BLaER1 (cell line): ENCODE measurements at regions not wholly inside any gene's neighbourhood (a gene's known extent, or its start where the extent isn't known, plus 50 kb on each side); places are given as distances from the start of the nearest gene placed in this dataset.

Experiments
- H3K27ac ChIP-seq: shearing (Covaris generic); formaldehyde crosslinking; 2 replicates; pipeline ENCODE4 v1.8.1; 2022
- H3K27me3 ChIP-seq: shearing (Covaris generic); formaldehyde crosslinking; 2 replicates; pipeline ENCODE4 v1.8.1; 2022
- H3K36me3 ChIP-seq: shearing (Covaris generic); formaldehyde crosslinking; 2 replicates; pipeline ENCODE4 v1.8.1; 2022
- H3K4me1 ChIP-seq: shearing (Covaris generic); formaldehyde crosslinking; 2 replicates; pipeline ENCODE4 v1.8.1; 2022
- H3K4me2 ChIP-seq: shearing (Covaris generic); formaldehyde crosslinking; 2 replicates; pipeline ENCODE4 v1.8.1; 2022
- H3K4me3 ChIP-seq: shearing (Covaris generic); formaldehyde crosslinking; 2 replicates; pipeline ENCODE4 v1.8.1; 2022
- H3K9ac ChIP-seq: shearing (Covaris generic); formaldehyde crosslinking; 2 replicates; pipeline ENCODE4 v1.8.1; 2022
- H3K9me3 ChIP-seq: shearing (Covaris generic); formaldehyde crosslinking; 2 replicates; pipeline ENCODE4 v1.8.1; 2022
- H4K20me1 ChIP-seq: shearing (Covaris generic); formaldehyde crosslinking; 2 replicates; pipeline ENCODE4 v1.8.1; 2022
- Cebpa-rat ChIP-seq: shearing (Covaris generic); IDR thresholded peaks from 2 replicates; pipeline ENCODE4 v1.8.1; 2022

- Histone ChIP-seq H3K4me2 (no peak overlapping the region), H3K4me3 (no peak overlapping the region), H3K36me3 (no peaks in the 10 kb centered on the region), H3K27ac (no peak overlapping the region), H3K9me3 (no peaks in the 10 kb centered on the region), H4K20me1 (no peaks in the 10 kb centered on the region), H3K9ac (no peak overlapping the region), H3K27me3 (no peaks in the 10 kb centered on the region), H3K4me1 (no peaks in the 10 kb centered on the region)
- no peak for TF ChIP-seq Cebpa-rat
Measured at GRCh38 chr7:26034391-26034790, 117.6 kb upstream of the NFE2L3 start.

- no peak for TF ChIP-seq Cebpa-rat
- Histone ChIP-seq H4K20me1 (no peaks in the 10 kb centered on the region), H3K9ac (no peak overlapping the region), H3K27ac (no peak overlapping the region), H3K9me3 (no peaks in the 10 kb centered on the region), H3K4me2 (no peak overlapping the region), H3K36me3 (no peaks in the 10 kb centered on the region), H3K4me3 (no peak overlapping the region), H3K4me1 (no peaks in the 10 kb centered on the region), H3K27me3 (no peaks in the 10 kb centered on the region)
Measured at GRCh38 chr7:26035552-26035951, 116.4 kb upstream of the NFE2L3 start.

GRCh38 chr7:26036092-26036491 lies 115.9 kb upstream of the NFE2L3 start:
- Histone ChIP-seq H3K4me2 (no peak overlapping the region), H3K4me1 (no peaks in the 10 kb centered on the region), H3K9me3 (no peaks in the 10 kb centered on the region), H4K20me1 (no peaks in the 10 kb centered on the region), H3K27ac (no peak overlapping the region), H3K27me3 (no peaks in the 10 kb centered on the region), H3K36me3 (no peaks in the 10 kb centered on the region), H3K4me3 (no peak overlapping the region), H3K9ac (no peak overlapping the region)
- TF ChIP-seq Cebpa-rat: no peak

GRCh38 chr7:26038201-26038990 lies 113.6 kb upstream of the NFE2L3 start:
- H3K4me2 ChIP-seq: no peak overlapping the region
- no peak for TF ChIP-seq Cebpa-rat
- no peaks in the 10 kb centered on the region for H3K9me3 ChIP-seq
- no peaks in the 10 kb centered on the region for H3K27me3 ChIP-seq
- no peaks in the 10 kb centered on the region for H3K36me3 ChIP-seq
- no peaks in the 10 kb centered on the region for H4K20me1 ChIP-seq
- H3K4me3 ChIP-seq: no peak overlapping the region
- H3K27ac ChIP-seq: no peak overlapping the region
- H3K4me1 ChIP-seq: no peaks in the 10 kb centered on the region
- no peak overlapping the region for H3K9ac ChIP-seq

GRCh38 chr7:26040085-26040484 lies 111.9 kb upstream of the NFE2L3 start:
- Histone ChIP-seq H3K9me3 (no peaks in the 10 kb centered on the region), H3K4me1 (no peaks in the 10 kb centered on the region), H3K4me2 (no peak overlapping the region), H3K27me3 (no peaks in the 10 kb centered on the region), H3K36me3 (no peaks in the 10 kb centered on the region), H3K4me3 (no peak overlapping the region), H3K9ac (no peak overlapping the region), H4K20me1 (no peaks in the 10 kb centered on the region), H3K27ac (no peak overlapping the region)
- TF ChIP-seq Cebpa-rat: no peak

GRCh38 chr7:26042237-26042636 lies 109.8 kb upstream of the NFE2L3 start:
- H3K36me3 ChIP-seq: no peaks in the 10 kb centered on the region
- no peak overlapping the region for H3K9ac ChIP-seq
- no peak overlapping the region for H3K4me3 ChIP-seq
- no peak overlapping the region for H3K4me2 ChIP-seq
- H3K27me3 ChIP-seq: no peaks in the 10 kb centered on the region
- no peaks in the 10 kb centered on the region for H3K9me3 ChIP-seq
- no peak overlapping the region for H3K27ac ChIP-seq
- no peaks in the 10 kb centered on the region for H3K4me1 ChIP-seq
- no peaks in the 10 kb centered on the region for H4K20me1 ChIP-seq
- no peak for TF ChIP-seq Cebpa-rat

GRCh38 chr7:26043801-26044200 lies 108.2 kb upstream of the NFE2L3 start:
- Histone ChIP-seq H3K4me3 (no peak overlapping the region), H4K20me1 (no peaks in the 10 kb centered on the region), H3K36me3 (no peaks in the 10 kb centered on the region), H3K4me2 (no peak overlapping the region), H3K27ac (no peak overlapping the region), H3K4me1 (no peaks in the 10 kb centered on the region), H3K9ac (no peak overlapping the region), H3K27me3 (no peaks in the 10 kb centered on the region), H3K9me3 (no peaks in the 10 kb centered on the region)
- TF ChIP-seq Cebpa-rat: no peak

- Histone ChIP-seq H4K20me1 (no peaks in the 10 kb centered on the region), H3K9ac (no peak overlapping the region), H3K27me3 (no peaks in the 10 kb centered on the region), H3K4me1 (no peaks in the 10 kb centered on the region), H3K27ac (no peak overlapping the region), H3K4me2 (no peak overlapping the region), H3K36me3 (no peaks in the 10 kb centered on the region), H3K4me3 (no peak overlapping the region), H3K9me3 (no peaks in the 10 kb centered on the region)
- no peak for TF ChIP-seq Cebpa-rat
Measured at GRCh38 chr7:26044320-26044719, 107.7 kb upstream of the NFE2L3 start.

GRCh38 chr7:26046150-26046549 lies 105.8 kb upstream of the NFE2L3 start:
- Histone ChIP-seq H3K4me2 (no peak overlapping the region), H3K27ac (no peak overlapping the region), H3K4me3 (no peak overlapping the region), H3K36me3 (no peaks in the 10 kb centered on the region), H4K20me1 (no peaks in the 10 kb centered on the region), H3K4me1 (no peaks in the 10 kb centered on the region), H3K27me3 (no peaks in the 10 kb centered on the region), H3K9me3 (no peaks in the 10 kb centered on the region), H3K9ac (no peak overlapping the region)
- no peak for TF ChIP-seq Cebpa-rat

- TF ChIP-seq Cebpa-rat: no peak
- H3K9me3 ChIP-seq: peaks cover 4% of the 10 kb centered on the region; the same call in 1 of the 2 replicates
- H3K9ac ChIP-seq: no peak overlapping the region
- no peak overlapping the region for H3K4me2 ChIP-seq
- H3K27me3 ChIP-seq: no peaks in the 10 kb centered on the region
- no peaks in the 10 kb centered on the region for H4K20me1 ChIP-seq
- no peak overlapping the region for H3K27ac ChIP-seq
- H3K4me1 ChIP-seq: no peaks in the 10 kb centered on the region
- H3K36me3 ChIP-seq: no peaks in the 10 kb centered on the region
- H3K4me3 ChIP-seq: no peak overlapping the region
Measured at GRCh38 chr7:26046878-26047277, 105.1 kb upstream of the NFE2L3 start.

GRCh38 chr7:26048663-26049062 lies 103.3 kb upstream of the NFE2L3 start:
- Histone ChIP-seq H3K9ac (no peak overlapping the region), H4K20me1 (no peaks in the 10 kb centered on the region), H3K9me3 (peaks cover 13% of the 10 kb centered on the region; the same call in 1 of the 2 replicates), H3K4me1 (no peaks in the 10 kb centered on the region), H3K4me2 (no peak overlapping the region), H3K36me3 (no peaks in the 10 kb centered on the region), H3K4me3 (no peak overlapping the region), H3K27me3 (no peaks in the 10 kb centered on the region), H3K27ac (no peak overlapping the region)
- TF ChIP-seq Cebpa-rat: no peak
